ENCODE measurements at regions not wholly inside any gene's neighbourhood (a gene's known extent, or its start where the extent isn't known, plus 50 kb on each side); places are given as distances from the start of the nearest gene placed in this dataset.
"Not testable (repeated sequence)": the region's sequence is repeated elsewhere in the genome, so short reads cannot be mapped to it uniquely, and the experiment has no call there.

- not testable (repeated sequence) for DNase-seq
These were observed 56.6 kb upstream of the ZNF519 start for GRCh38 chr18:14188751-14189406.
